OCI-M2 (cell line): ENCODE measurements at regions not wholly inside any gene's neighbourhood (a gene's known extent, or its start where the extent isn't known, plus 50 kb on each side); places are given as distances from the start of the nearest gene placed in this dataset.
"Not testable (repeated sequence)": the region's sequence is repeated elsewhere in the genome, so short reads cannot be mapped to it uniquely, and the experiment has no call there.

Experiments
- DNase-seq: peaks from one replicate; lab custom pipeline; 2025; ENCODE audit not compliant: unreplicated experiment; lab: John Stamatoyannopoulos, UW

DNA sequence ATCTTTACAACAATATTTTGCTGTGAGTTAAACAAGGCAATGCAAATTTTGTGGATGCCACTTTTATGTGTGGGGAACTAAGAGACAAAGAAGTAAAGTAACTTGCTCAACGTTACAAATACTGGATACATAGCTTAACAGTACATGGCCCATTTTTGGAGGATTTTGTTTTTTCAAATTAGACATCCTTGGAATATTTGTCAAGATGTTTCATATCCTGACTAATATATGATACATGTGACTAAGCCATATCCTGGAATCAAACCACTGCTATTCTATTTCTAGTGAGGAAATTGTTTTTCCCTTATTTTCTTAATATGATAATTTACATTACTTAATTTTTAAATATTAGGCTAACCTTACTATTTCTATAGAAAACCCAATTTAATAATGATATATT lies 529.8 kb downstream of the DMRTA1 start:
- DNase-seq = no peak

- not testable (repeated sequence) for DNase-seq
These were observed 533.8 kb downstream of the DMRTA1 start for GRCh38 chr9:22980429-22980828.

DNA sequence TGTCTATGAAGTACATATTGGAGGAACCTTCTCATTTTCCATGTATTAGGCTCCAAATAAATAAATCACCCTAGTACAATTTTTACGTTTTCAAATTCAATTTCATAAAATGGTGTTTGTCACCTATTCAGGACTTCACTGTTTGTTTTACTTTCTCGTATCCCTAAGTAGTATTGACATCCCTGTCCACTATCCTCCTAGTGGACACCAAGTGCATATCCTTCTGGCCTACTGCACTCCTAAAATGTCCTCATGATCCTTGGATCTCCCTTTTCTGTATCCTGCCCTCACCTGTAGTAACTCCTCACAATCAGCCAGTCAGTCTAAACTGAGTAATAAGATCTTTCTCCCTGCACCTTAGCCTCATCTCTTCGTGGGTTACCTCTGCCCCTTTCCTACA lies 539.9 kb downstream of the DMRTA1 start:
- no peak for DNase-seq

GRCh38 chr9:22990349-22990748 lies 543.7 kb downstream of the DMRTA1 start:
- no peak for DNase-seq

GRCh38 chr9:22992780-22993179 lies 546.2 kb downstream of the DMRTA1 start:
- no peak for DNase-seq

DNA sequence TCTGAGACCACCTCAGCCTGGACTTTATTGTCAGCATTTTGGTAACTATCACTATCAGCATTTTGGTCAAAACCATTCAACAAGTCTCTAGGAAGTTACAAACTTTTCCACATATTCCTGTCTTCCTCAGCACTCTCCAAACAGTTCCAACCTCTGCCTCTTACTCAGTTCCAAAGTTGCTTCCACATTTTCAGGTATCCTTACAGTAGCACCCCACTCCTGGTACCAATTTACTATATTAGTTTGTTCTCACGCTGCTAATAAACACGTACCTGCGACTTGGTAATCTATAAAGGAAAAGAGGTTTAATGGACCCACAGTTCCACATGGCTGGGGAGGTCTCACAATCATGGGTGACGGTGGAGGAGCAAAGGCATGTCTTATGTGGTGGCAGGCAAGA lies 551.3 kb downstream of the DMRTA1 start:
- no peak for DNase-seq

DNA sequence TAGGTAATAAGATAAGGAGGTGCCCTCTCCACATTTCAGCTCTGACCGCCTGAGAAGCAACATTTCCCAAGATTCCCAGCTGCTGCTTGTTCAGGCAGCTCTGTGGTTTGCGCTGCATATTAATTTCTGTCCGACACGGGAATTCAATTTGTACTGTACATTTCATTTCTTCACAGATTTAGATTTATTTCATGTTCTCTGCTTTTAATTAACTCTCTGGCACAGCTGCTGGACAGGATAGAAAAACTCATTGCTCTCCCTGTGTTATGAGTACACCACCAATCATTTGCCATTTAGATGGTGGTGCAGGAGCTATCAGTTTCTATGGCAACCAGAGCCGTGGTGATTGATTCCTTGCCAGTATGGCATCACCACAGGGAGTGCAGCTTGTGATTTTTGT lies 558.5 kb downstream of the DMRTA1 start:
- DNase-seq = no peak

- DNase-seq = no peak
These were observed 559.5 kb downstream of the DMRTA1 start for GRCh38 chr9:23006127-23006526.

DNA sequence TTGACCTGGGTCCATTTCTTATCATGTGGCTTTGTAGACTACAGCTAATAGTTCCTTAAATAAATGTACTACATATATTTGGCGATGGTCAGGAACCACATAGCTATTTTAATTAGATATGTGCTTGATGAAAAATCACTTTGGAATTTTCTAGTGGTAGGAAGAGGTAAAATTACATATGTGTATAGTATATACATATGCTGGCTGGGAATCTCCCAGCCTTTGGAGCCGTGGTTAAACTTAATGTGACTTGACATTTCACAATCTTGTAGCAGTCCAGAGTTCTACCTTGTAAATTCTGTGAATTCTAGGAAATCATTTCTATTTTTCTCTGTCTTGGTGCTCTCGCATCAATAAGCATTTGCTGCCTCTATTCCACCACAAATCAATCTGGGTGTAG lies 565.0 kb downstream of the DMRTA1 start:
- DNase-seq = no peak

DNA sequence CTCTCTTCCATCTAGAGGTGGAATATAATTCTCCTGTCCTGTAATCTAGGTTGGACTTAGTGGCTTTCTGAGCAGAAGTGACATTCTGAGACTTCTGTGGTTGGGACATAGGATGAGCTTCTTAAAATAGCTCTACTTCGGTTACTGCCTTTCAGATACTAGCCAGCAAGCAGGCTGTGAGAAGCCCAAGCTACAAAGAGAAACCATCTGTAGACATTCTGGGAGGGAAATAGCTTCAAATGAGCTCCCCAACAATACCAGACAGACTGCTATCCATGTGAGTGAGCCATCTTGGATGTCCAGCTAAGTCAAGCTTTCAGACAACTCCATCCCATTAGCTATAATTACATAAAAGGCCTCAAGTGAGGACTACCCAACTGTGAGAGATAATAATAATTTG lies 568.9 kb downstream of the DMRTA1 start:
- DNase-seq = no peak

GRCh38 chr9:23036416-23036815 lies 589.8 kb downstream of the DMRTA1 start:
- no peak for DNase-seq

DNA sequence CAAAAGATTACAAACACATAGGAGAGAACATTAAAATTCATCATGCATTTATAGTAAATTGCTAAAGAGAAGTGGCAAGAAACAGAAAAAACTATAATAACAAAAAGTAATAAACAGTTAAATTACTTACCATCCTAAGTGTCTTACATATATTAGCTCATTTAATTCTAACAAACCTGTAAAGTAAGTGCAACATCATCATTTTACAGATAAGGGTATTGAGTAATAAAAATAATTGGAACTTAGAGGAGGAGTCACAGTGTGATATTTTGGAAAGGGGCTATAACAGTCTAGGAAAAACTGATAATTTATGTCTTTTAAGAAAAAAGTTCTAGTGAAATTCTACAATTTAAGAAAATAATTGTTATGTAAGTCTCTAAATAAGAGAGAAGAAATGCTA lies 592.8 kb downstream of the DMRTA1 start:
- DNase-seq = no peak

DNA sequence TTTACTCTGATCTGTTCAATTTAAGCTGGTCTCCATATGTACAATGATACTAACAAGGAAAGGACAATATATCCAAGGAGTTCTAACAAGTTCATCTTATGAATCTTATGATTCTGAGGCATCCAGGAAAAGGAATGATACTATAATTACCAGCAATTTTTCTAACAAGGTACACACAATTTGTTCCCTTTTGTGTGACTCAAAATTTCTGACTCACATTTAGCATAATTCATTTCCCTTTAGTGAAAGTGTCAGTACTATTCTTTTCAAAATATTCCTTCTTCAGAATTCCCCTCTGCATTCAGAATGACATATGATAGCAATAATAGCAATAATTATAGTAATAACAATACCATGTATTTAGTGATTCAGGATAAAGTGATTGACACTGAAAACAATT lies 594.8 kb downstream of the DMRTA1 start:
- DNase-seq = no peak

- no peak for DNase-seq
These were observed 597.9 kb downstream of the DMRTA1 start for GRCh38 chr9:23044549-23044948.

GRCh38 chr9:23046026-23046425 lies 599.4 kb downstream of the DMRTA1 start:
- DNase-seq = not testable (repeated sequence)

GRCh38 chr9:23050548-23050947 lies 603.9 kb downstream of the DMRTA1 start:
- no peak for DNase-seq

GRCh38 chr9:23073136-23073535 lies 626.5 kb downstream of the DMRTA1 start:
- no peak for DNase-seq

GRCh38 chr9:23079798-23080197 lies 633.2 kb downstream of the DMRTA1 start:
- DNase-seq = no peak

DNA sequence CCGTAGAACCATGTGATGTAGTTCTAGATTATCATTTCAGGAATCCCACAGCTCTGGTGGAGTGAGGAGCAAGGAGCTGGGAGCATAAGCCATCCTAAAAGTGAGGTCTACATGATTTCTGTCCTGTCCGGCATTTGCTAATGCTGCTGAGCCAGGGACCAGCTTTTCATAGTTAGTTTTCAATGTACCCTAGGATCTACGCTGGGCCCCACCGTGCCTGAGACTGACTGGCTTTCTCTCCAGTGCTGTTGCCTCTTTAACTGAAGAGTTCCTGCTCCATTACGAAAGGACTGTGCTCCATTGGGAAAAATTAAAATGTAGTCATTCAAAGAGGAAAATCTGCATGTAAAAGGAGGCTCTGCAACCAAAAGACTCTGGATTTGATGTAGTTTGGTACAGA lies 634.8 kb downstream of the DMRTA1 start:
- no peak for DNase-seq

- no peak for DNase-seq
These were observed 642.3 kb downstream of the DMRTA1 start for GRCh38 chr9:23088932-23089364.

- no peak for DNase-seq
These were observed 671.0 kb downstream of the DMRTA1 start for GRCh38 chr9:23117616-23118015.

DNA sequence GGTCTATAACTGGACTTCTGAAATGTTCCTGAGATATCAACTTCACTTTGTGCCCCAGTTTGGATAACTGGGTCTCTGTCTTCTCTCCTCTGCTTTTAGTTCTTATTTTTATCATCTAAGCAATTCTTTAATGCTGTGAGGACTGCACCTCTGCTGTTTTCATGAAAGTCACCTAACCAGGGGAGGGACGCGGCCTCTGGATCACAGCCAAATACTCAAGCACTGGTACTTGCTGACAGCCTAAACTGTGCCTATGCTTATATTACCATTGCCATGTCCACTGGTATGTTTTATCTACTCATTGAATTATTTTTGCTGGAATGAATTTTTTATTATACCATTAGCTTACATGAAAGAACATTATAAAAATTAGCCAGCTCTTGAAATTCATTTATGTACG lies 674.0 kb downstream of the DMRTA1 start:
- DNase-seq = no peak

DNA sequence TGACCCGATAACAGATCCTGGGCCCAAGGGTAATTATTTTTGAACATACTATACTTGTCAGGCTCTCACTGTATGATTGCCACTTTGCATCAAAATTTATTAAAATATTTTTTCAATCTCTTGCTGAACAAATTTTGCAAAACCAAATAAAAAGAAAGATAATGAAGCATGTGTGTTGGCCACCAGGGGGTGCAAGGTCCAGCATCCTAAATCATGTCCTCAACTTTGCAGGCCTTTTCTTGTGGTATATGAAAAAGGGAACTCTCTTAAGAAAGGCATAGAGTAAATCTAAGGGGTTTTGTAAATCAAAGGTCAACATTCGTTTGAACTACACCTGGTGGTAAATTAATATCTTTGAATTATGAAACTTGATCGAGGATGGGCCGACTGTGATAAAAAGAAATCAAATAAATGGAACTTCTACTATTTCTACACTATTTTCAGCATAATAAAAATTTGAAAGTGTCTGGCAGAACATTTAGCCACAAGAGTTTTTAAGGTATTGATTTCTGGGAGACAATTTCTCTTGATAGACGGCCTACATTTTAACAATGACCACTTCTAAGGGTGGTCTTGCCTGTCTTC lies 676.5 kb downstream of the DMRTA1 start:
- no peak for DNase-seq

GRCh38 chr9:23145467-23145866 lies 680.6 kb downstream of the ELAVL2 start:
- no peak for DNase-seq
